Muscle of back (tissue), 3 donors: ENCODE measurements at regions not wholly inside any gene's neighbourhood (a gene's known extent, or its start where the extent isn't known, plus 50 kb on each side); places are given as distances from the start of the nearest gene placed in this dataset.

Experiments
- DNase-seq, 3 donors: peaks; one replicate each; pipeline versions ENCODE4 v3.0.0 to v3.0.0-alpha.2; 2013

- no peak for DNase-seq
Measured at GRCh38 chr11:93248602-93249001, 50.8 kb upstream of the SLC36A4 start.

- DNase-seq: peak in 1 of 3 donors; percentile 39
Measured at GRCh38 chr11:93249459-93250220, 51.8 kb upstream of the SLC36A4 start.

GRCh38 chr11:93250326-93250725, 52.5 kb upstream of the SLC36A4 start:
- no peak for DNase-seq

- DNase-seq: no peak
Measured at GRCh38 chr11:93251922-93252321, 54.1 kb upstream of the SLC36A4 start.

- DNase-seq: no peak
Measured at GRCh38 chr11:93253111-93253510, 55.3 kb upstream of the SLC36A4 start.

GRCh38 chr11:93256623-93257022, 58.8 kb upstream of the SLC36A4 start:
- DNase-seq: no peak

GRCh38 chr11:93267383-93267782, 63.2 kb upstream of the DEUP1 start:
- no peak for DNase-seq

- no peak for DNase-seq
Measured at GRCh38 chr11:93268287-93269040, 62.1 kb upstream of the DEUP1 start.

GRCh38 chr11:93271596-93271995, 58.9 kb upstream of the DEUP1 start:
- no peak for DNase-seq

- DNase-seq: peak in 2 of 3 donors; percentile 28 to 34
Measured at GRCh38 chr11:93274851-93275250, 55.7 kb upstream of the DEUP1 start.

- DNase-seq: no peak
Measured at GRCh38 chr11:93278976-93279375, 51.6 kb upstream of the DEUP1 start.

GRCh38 chr11:93279851-93280347, 50.6 kb upstream of the DEUP1 start:
- DNase-seq: no peak
